B cell (primary cell): ENCODE measurements at regions not wholly inside any gene's neighbourhood (a gene's known extent, or its start where the extent isn't known, plus 50 kb on each side); places are given as distances from the start of the nearest gene placed in this dataset.

Source experiments
- ATAC-seq: fragments of 200-7000 bp; cut with Tn5 transposase; one replicate; pipeline ENCODE4 v1.10.0; 2021; ENCODE audit warnings: low read depth, mild to moderate bottlenecking, moderate number of reproducible peaks, moderate library complexity
- CTCF ChIA-PET: fragments of 350-600 bp; sonication (Branson Sonifier 250); formaldehyde crosslinking; loops from one replicate; lab custom pipeline; 2021; ENCODE audit warnings: antibody characterized with exemption, inconsistent platforms; lab: Charles Lee
- POLR2A ChIA-PET: fragments of 350-600 bp; sonication (Branson Sonifier 250); formaldehyde crosslinking; loops from one replicate; lab custom pipeline; 2021; ENCODE audit warnings: antibody characterized with exemption; lab: Charles Lee
- DNase-seq: peaks from one replicate; pipeline ENCODE4 v3.0.0; 2013
- H2AFZ ChIP-seq: 2 replicates; pipeline ENCODE4 v1.6.1; 2012; ENCODE audit warnings: mild to moderate bottlenecking, low read depth, low read length; ENCODE audit not compliant: insufficient read depth, poor library complexity, severe bottlenecking
- H3K27ac ChIP-seq, 2 donors: 1 replicate in 1 of 2; 2 replicates in 1 of 2; pipeline ENCODE4 v1.5.1; 2012 to 2013; ENCODE audit warnings: low read length in 2 of 2, mild to moderate bottlenecking in 2 of 2, moderate library complexity in 1 of 2
- H3K27me3 ChIP-seq, 4 experiments: fragments of 200-600 bp in 1 of 4; sonication (generic) in 1 of 4; replicated peaks in 1 of 4; 1 replicate in 2 of 4; 2 replicates in 2 of 4; pipeline versions ENCODE4 v1.6.1 to v1.7.0; 2013 to 2016; ENCODE audit warnings: low read length in 3 of 4, mild to moderate bottlenecking in 2 of 4, mixed read lengths in 1 of 4, moderate library complexity in 1 of 4; ENCODE audit not compliant: insufficient read depth in 4 of 4, control insufficient read depth in 3 of 4; ENCODE audit errors: control extremely low read depth in 1 of 4
- H3K36me3 ChIP-seq, 2 experiments: replicated peaks in 1 of 2; 1 replicate in 1 of 2; 2 replicates in 1 of 2; pipeline versions ENCODE4 v1.6.1 to v1.7.1; 2013; ENCODE audit warnings: low read length in 1 of 2; ENCODE audit not compliant: insufficient read depth in 2 of 2, control insufficient read depth in 1 of 2; ENCODE audit errors: control extremely low read depth in 1 of 2, extremely low read depth in 1 of 2
- H3K4me1 ChIP-seq, 2 donors: fragments of 200-600 bp in 1 of 2; sonication (generic) in 1 of 2; 1 replicate in 1 of 2; 2 replicates in 1 of 2; pipeline versions ENCODE4 v1.5.1 to v1.6.1; 2013 to 2017; ENCODE audit warnings: low read length in 2 of 2; ENCODE audit not compliant: control insufficient read depth in 2 of 2, insufficient read depth in 2 of 2
- H3K4me2 ChIP-seq: replicated peaks from 2 replicates; pipeline ENCODE3; 2012; ENCODE audit warnings: mild to moderate bottlenecking, low read depth, low read length; ENCODE audit not compliant: poor library complexity, severe bottlenecking
- H3K4me3 ChIP-seq, 5 experiments: fragments of 200-600 bp in 1 of 5; sonication (generic) in 1 of 5; 1 replicate in 3 of 5; 2 replicates in 2 of 5; pipeline versions ENCODE4 v1.5.1 to v1.7.0; 2011 to 2016; ENCODE audit warnings: low read length in 4 of 5, mild to moderate bottlenecking in 4 of 5, low read depth in 2 of 5, control low read depth in 1 of 5, moderate library complexity in 1 of 5; ENCODE audit not compliant: insufficient read depth in 1 of 5; ENCODE audit errors: control extremely low read depth in 1 of 5, extremely low read depth in 1 of 5
- H3K79me2 ChIP-seq: fragments of 200-600 bp; sonication (generic); one replicate; pipeline ENCODE4 v1.6.0; 2016; ENCODE audit warnings: low read length; ENCODE audit not compliant: control insufficient read depth, insufficient read depth
- H3K9ac ChIP-seq: fragments of 200-600 bp; sonication (generic); 2 replicates; pipeline ENCODE4 v1.6.1; 2017; ENCODE audit warnings: mild to moderate bottlenecking, low read length, moderate library complexity
- H3K9me3 ChIP-seq, 3 donors: one replicate each; pipeline versions ENCODE4 v1.6.1 to v1.7.1; 2013; ENCODE audit warnings: low read length in 2 of 3; ENCODE audit not compliant: control insufficient read depth in 2 of 3, insufficient read depth in 1 of 3; ENCODE audit errors: control extremely low read depth in 1 of 3
- H4K20me1 ChIP-seq: 2 replicates; pipeline ENCODE4 v1.6.0; 2012; ENCODE audit warnings: mild to moderate bottlenecking, low read length; ENCODE audit not compliant: insufficient read depth, control insufficient read depth, poor library complexity, severe bottlenecking
- H3K27ac Mint-ChIP-seq: one replicate; pipeline ENCODE4 v1.8.0; 2021; ENCODE audit warnings: mixed read lengths
- H3K27me3 Mint-ChIP-seq: one replicate; pipeline ENCODE4 v1.8.0; 2021; ENCODE audit warnings: mixed read lengths
- H3K4me1 Mint-ChIP-seq: one replicate; pipeline ENCODE4 v1.8.0; 2021; ENCODE audit warnings: mixed read lengths
- H3K4me3 Mint-ChIP-seq: one replicate; pipeline ENCODE4 v1.8.0; 2021; ENCODE audit warnings: mixed read lengths
- H3K9me3 Mint-ChIP-seq: one replicate; pipeline ENCODE4 v1.8.0; 2022; ENCODE audit warnings: mixed read lengths; ENCODE audit not compliant: insufficient read depth
- CTCF ChIP-seq: fragments of 200-600 bp; IDR thresholded peaks from one replicate; pipeline ENCODE4 v1.8.0; 2022; ENCODE audit warnings: antibody characterized with exemption, mild to moderate bottlenecking
- EZH2 ChIP-seq: IDR thresholded peaks from 2 replicates; pipeline ENCODE4 v1.6.1; 2012; ENCODE audit warnings: borderline replicate concordance, low read depth, mild to moderate bottlenecking, moderate library complexity, low read length; ENCODE audit not compliant: insufficient read depth, poor library complexity, severe bottlenecking
- WGBS: methylation state at CpG from one replicate; pipeline ENCODE4 v1.1.5; 2013; ENCODE audit warnings: missing lambda C conversion rate; ENCODE audit not compliant: insufficient coverage; 5-methylcytosine and 5-hydroxymethylcytosine counted together
- intact Hi-C: fragments of 100-400 bp; cut with micrococcal nuclease; formaldehyde crosslinking; loops from one replicate; pipeline ENCODE4 v1.10.0; 2022

- no peak for TF ChIP-seq CTCF
- no peak for TF ChIP-seq EZH2
- intact Hi-C loops, result no loop called here
- no peak overlapping the region for H3K4me3 Mint-ChIP-seq
- Histone ChIP-seq H3K27ac (no peak overlapping the region), H3K79me2 (no peaks in the 10 kb centered on the region), H3K9ac (no peak overlapping the region), H3K4me2 (no peak overlapping the region), H3K27me3 (no peaks in the 10 kb centered on the region), H3K4me3 (no peak overlapping the region), H4K20me1 (no peaks in the 10 kb centered on the region), H2AFZ (no peak overlapping the region), H3K4me1 (no peaks in the 10 kb centered on the region), H3K36me3 (no peaks in the 10 kb centered on the region), H3K9me3 (no peaks in the 10 kb centered on the region)
- ATAC-seq (no peak), DNase-seq (no peak)
- H3K27ac Mint-ChIP-seq, result no peak overlapping the region
- no peaks in the 10 kb centered on the region for H3K4me1 Mint-ChIP-seq
- no peaks in the 10 kb centered on the region for H3K27me3 Mint-ChIP-seq
- H3K9me3 Mint-ChIP-seq, result peaks cover 2% of the 10 kb centered on the region
- ChIA-PET CTCF (no interaction called here), POLR2A (no interaction called here)
Measured at GRCh38 chr6:126914801-126915200, 203.7 kb upstream of the RSPO3 start.

- Histone ChIP-seq H3K4me2 (no peak overlapping the region), H4K20me1 (no peaks in the 10 kb centered on the region), H3K27me3 (no peaks in the 10 kb centered on the region), H3K9me3 (no peaks in the 10 kb centered on the region), H3K36me3 (no peaks in the 10 kb centered on the region), H3K4me1 (no peaks in the 10 kb centered on the region), H3K27ac (no peak overlapping the region), H3K9ac (no peak overlapping the region), H3K79me2 (no peaks in the 10 kb centered on the region), H2AFZ (no peak overlapping the region), H3K4me3 (no peak overlapping the region)
- WGBS, result 86% methylated on average over 1 of the region's 1 CpG
- no peaks in the 10 kb centered on the region for H3K9me3 Mint-ChIP-seq
- no peaks in the 10 kb centered on the region for H3K4me1 Mint-ChIP-seq
- no peak for ATAC-seq
- ChIA-PET POLR2A (no interaction called here), CTCF (no interaction called here)
- TF ChIP-seq EZH2, result no peak
- TF ChIP-seq CTCF, result no peak
- H3K4me3 Mint-ChIP-seq, result no peak overlapping the region
- no peaks in the 10 kb centered on the region for H3K27me3 Mint-ChIP-seq
- no peak overlapping the region for H3K27ac Mint-ChIP-seq
- intact Hi-C loops, result no loop called here
- no peak for DNase-seq
Measured at GRCh38 chr6:126919947-126920346, 198.5 kb upstream of the RSPO3 start.
